Putamen (tissue), 1 donor: ENCODE measurements at regions not wholly inside any gene's neighbourhood (a gene's known extent, or its start where the extent isn't known, plus 50 kb on each side); places are given as distances from the start of the nearest gene placed in this dataset.

Experiments
- DNase-seq: peaks from one replicate; pipeline ENCODE4 v3.0.0-alpha.2; 2016; ENCODE audit warnings: low spot score

- no peak for DNase-seq
Measured at GRCh38 chr20:60959971-60960370, 292.1 kb upstream of the CDH4 start.

GRCh38 chr20:60960500-60960899 lies 291.6 kb upstream of the CDH4 start:
- no peak for DNase-seq

GRCh38 chr20:60961551-60961950 lies 290.5 kb upstream of the CDH4 start:
- DNase-seq: no peak

- DNase-seq: no peak
Measured at GRCh38 chr20:60962367-60963045, 289.6 kb upstream of the CDH4 start.

GRCh38 chr20:60963146-60963545 lies 288.9 kb upstream of the CDH4 start:
- DNase-seq: no peak

- no peak for DNase-seq
Measured at GRCh38 chr20:60964911-60965310, 287.1 kb upstream of the CDH4 start.

GRCh38 chr20:60966031-60966430 lies 286.0 kb upstream of the CDH4 start:
- DNase-seq: no peak

GRCh38 chr20:60966766-60967165 lies 285.3 kb upstream of the CDH4 start:
- DNase-seq: no peak

- DNase-seq: no peak
Measured at GRCh38 chr20:60967431-60968316, 284.4 kb upstream of the CDH4 start.

- DNase-seq: no peak
Measured at GRCh38 chr20:60968853-60969720, 283.0 kb upstream of the CDH4 start.

- no peak for DNase-seq
Measured at GRCh38 chr20:60970601-60971000, 281.5 kb upstream of the CDH4 start.

- DNase-seq: no peak
Measured at GRCh38 chr20:60974022-60974421, 278.0 kb upstream of the CDH4 start.

GRCh38 chr20:60974441-60974945 lies 277.6 kb upstream of the CDH4 start:
- no peak for DNase-seq

- DNase-seq: no peak
Measured at GRCh38 chr20:60976139-60976538, 275.9 kb upstream of the CDH4 start.

GRCh38 chr20:60976913-60977312 lies 275.1 kb upstream of the CDH4 start:
- DNase-seq: no peak

- DNase-seq: no peak
Measured at GRCh38 chr20:60977901-60978300, 274.2 kb upstream of the CDH4 start.

GRCh38 chr20:60984666-60985065 lies 267.4 kb upstream of the CDH4 start:
- no peak for DNase-seq

- DNase-seq: no peak
Measured at GRCh38 chr20:60986506-60987156, 265.4 kb upstream of the CDH4 start.

- DNase-seq: no peak
Measured at GRCh38 chr20:60990061-60990460, 262.0 kb upstream of the CDH4 start.

- peak; percentile 12 for DNase-seq
Measured at GRCh38 chr20:60990643-60991042, 261.4 kb upstream of the CDH4 start.

GRCh38 chr20:60993433-60994044 lies 258.5 kb upstream of the CDH4 start:
- no peak for DNase-seq
